GM23338 (cell line): ENCODE measurements at regions not wholly inside any gene's neighbourhood (a gene's known extent, or its start where the extent isn't known, plus 50 kb on each side); places are given as distances from the start of the nearest gene placed in this dataset.

Experiments used
- CREB1 ChIP-seq: fragments of 250-450 bp; sonication (Bioruptor Pico); IDR thresholded peaks from 2 replicates; pipeline ENCODE4 v1.5.0; 2020; ENCODE audit warnings: low read depth, mild to moderate bottlenecking, moderate library complexity
- CTCF ChIP-seq, 2 experiments: fragments of 200-600 bp in 1 of 2; sonication (generic) in 1 of 2; conservative IDR thresholded peaks; 2 replicates each; pipeline versions ENCODE4 v1.5.1 to v1.6.1; 2016 to 2017; ENCODE audit warnings: antibody characterized with exemption in 2 of 2, low read depth in 2 of 2, mild to moderate bottlenecking in 2 of 2, moderate library complexity in 1 of 2
- EZH2 ChIP-seq: fragments of 200-600 bp; sonication (generic); IDR thresholded peaks from one replicate; pipeline ENCODE4 v1.8.0; 2017; ENCODE audit warnings: antibody characterized with exemption, mild to moderate bottlenecking, low read depth; ENCODE audit not compliant: unreplicated experiment
- NANOG ChIP-seq: IDR thresholded peaks from 2 replicates; pipeline ENCODE4 v1.6.1; 2016; ENCODE audit warnings: antibody characterized with exemption, borderline replicate concordance
- POLR2AphosphoS5 ChIP-seq: IDR thresholded peaks from 2 replicates; pipeline ENCODE4 v1.6.1; 2016; ENCODE audit warnings: antibody characterized with exemption, low read depth
- ZNF114 ChIP-seq: fragments of 250-450 bp; sonication (Bioruptor Pico); IDR thresholded peaks from 2 replicates; pipeline ENCODE4 v1.5.0; 2020; ENCODE audit warnings: mild to moderate bottlenecking, moderate library complexity
- TF ChIP-seq, protein P1 (sequence below): IDR thresholded peaks from one replicate; pipeline ENCODE4 v1.6.1; 2018; ENCODE audit warnings: antibody characterized with exemption; ENCODE audit not compliant: unreplicated experiment

GRCh38 chr7:91780521-91780920 lies 100.0 kb downstream of the MTERF1 start:
- TF ChIP-seq EZH2 (no peak), CTCF (conservative IDR thresholded peaks at IDR 0.05; ENCODE audit: low read depth in 2 of 2) (no peak), POLR2AphosphoS5 (no peak), ZNF114 (CRISPR knock-in tag) (no peak), CREB1 (CRISPR knock-in tag) (no peak), NANOG (no peak)
- TF ChIP-seq, protein P1, sequence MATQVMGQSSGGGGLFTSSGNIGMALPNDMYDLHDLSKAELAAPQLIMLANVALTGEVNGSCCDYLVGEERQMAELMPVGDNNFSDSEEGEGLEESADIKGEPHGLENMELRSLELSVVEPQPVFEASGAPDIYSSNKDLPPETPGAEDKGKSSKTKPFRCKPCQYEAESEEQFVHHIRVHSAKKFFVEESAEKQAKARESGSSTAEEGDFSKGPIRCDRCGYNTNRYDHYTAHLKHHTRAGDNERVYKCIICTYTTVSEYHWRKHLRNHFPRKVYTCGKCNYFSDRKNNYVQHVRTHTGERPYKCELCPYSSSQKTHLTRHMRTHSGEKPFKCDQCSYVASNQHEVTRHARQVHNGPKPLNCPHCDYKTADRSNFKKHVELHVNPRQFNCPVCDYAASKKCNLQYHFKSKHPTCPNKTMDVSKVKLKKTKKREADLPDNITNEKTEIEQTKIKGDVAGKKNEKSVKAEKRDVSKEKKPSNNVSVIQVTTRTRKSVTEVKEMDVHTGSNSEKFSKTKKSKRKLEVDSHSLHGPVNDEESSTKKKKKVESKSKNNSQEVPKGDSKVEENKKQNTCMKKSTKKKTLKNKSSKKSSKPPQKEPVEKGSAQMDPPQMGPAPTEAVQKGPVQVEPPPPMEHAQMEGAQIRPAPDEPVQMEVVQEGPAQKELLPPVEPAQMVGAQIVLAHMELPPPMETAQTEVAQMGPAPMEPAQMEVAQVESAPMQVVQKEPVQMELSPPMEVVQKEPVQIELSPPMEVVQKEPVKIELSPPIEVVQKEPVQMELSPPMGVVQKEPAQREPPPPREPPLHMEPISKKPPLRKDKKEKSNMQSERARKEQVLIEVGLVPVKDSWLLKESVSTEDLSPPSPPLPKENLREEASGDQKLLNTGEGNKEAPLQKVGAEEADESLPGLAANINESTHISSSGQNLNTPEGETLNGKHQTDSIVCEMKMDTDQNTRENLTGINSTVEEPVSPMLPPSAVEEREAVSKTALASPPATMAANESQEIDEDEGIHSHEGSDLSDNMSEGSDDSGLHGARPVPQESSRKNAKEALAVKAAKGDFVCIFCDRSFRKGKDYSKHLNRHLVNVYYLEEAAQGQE: no peak
